ENCODE measurements at regions not wholly inside any gene's neighbourhood (a gene's known extent, or its start where the extent isn't known, plus 50 kb on each side); places are given as distances from the start of the nearest gene placed in this dataset.

GRCh38 chr5:168174376-168174775 is 117.1 kb upstream of the WWC1 start:
- no peak for DNase-seq (ENCODE audit: low read depth in 2 of 2)

- DNase-seq (ENCODE audit: low read depth in 2 of 2) = no peak
These were observed 115.2 kb upstream of the WWC1 start for GRCh38 chr5:168176251-168176650.

GRCh38 chr5:168176941-168177340 is 114.5 kb upstream of the WWC1 start:
- no peak for DNase-seq (ENCODE audit: low read depth in 2 of 2)

- DNase-seq (ENCODE audit: low read depth in 2 of 2) = no peak
These were observed 113.5 kb upstream of the WWC1 start for GRCh38 chr5:168177831-168178450.

- DNase-seq (ENCODE audit: low read depth in 2 of 2) = no peak
These were observed 112.3 kb upstream of the WWC1 start for GRCh38 chr5:168179192-168179593.

- DNase-seq (ENCODE audit: low read depth in 2 of 2) = no peak
These were observed 109.2 kb upstream of the WWC1 start for GRCh38 chr5:168182269-168182668.

- DNase-seq (ENCODE audit: low read depth in 2 of 2) = no peak
These were observed 107.3 kb upstream of the WWC1 start for GRCh38 chr5:168184103-168184502.

- DNase-seq (ENCODE audit: low read depth in 2 of 2) = no peak
These were observed 105.0 kb upstream of the WWC1 start for GRCh38 chr5:168186289-168187074.

- DNase-seq (ENCODE audit: low read depth in 2 of 2) = no peak
These were observed 103.8 kb upstream of the WWC1 start for GRCh38 chr5:168187614-168188013.

GRCh38 chr5:168188182-168188581 is 103.3 kb upstream of the WWC1 start:
- no peak for DNase-seq (ENCODE audit: low read depth in 2 of 2)

- DNase-seq (ENCODE audit: low read depth in 2 of 2) = no peak
These were observed 99.3 kb upstream of the WWC1 start for GRCh38 chr5:168192120-168192519.

GRCh38 chr5:168193493-168194250 is 97.8 kb upstream of the WWC1 start:
- DNase-seq (ENCODE audit: low read depth in 2 of 2) = no peak

GRCh38 chr5:168195110-168195509 is 96.3 kb upstream of the WWC1 start:
- DNase-seq (ENCODE audit: low read depth in 2 of 2) = no peak

GRCh38 chr5:168198359-168198758 is 93.1 kb upstream of the WWC1 start:
- DNase-seq (ENCODE audit: low read depth in 2 of 2) = no peak

- DNase-seq (ENCODE audit: low read depth in 2 of 2) = no peak
These were observed 88.4 kb upstream of the WWC1 start for GRCh38 chr5:168202996-168203395.

GRCh38 chr5:168204165-168204564 is 87.3 kb upstream of the WWC1 start:
- no peak for DNase-seq (ENCODE audit: low read depth in 2 of 2)

- no peak for DNase-seq (ENCODE audit: low read depth in 2 of 2)
These were observed 83.9 kb upstream of the WWC1 start for GRCh38 chr5:168207450-168208029.

GRCh38 chr5:168209244-168209995 is 82.0 kb upstream of the WWC1 start:
- no peak for DNase-seq (ENCODE audit: low read depth in 2 of 2)

- DNase-seq (ENCODE audit: low read depth in 2 of 2) = no peak
These were observed 81.4 kb upstream of the WWC1 start for GRCh38 chr5:168209997-168210396.

GRCh38 chr5:168211245-168211644 is 80.2 kb upstream of the WWC1 start:
- no peak for DNase-seq (ENCODE audit: low read depth in 2 of 2)

GRCh38 chr5:168211936-168212335 is 79.5 kb upstream of the WWC1 start:
- no peak for DNase-seq (ENCODE audit: low read depth in 2 of 2)

- DNase-seq (ENCODE audit: low read depth in 2 of 2) = no peak
These were observed 77.4 kb upstream of the WWC1 start for GRCh38 chr5:168214071-168214470.
